ENCODE measurements at regions not wholly inside any gene's neighbourhood (a gene's known extent, or its start where the extent isn't known, plus 50 kb on each side); places are given as distances from the start of the nearest gene placed in this dataset.
A peak's percentile ranks its signal among the peaks of the same experiment; 100 is the strongest.

DNA sequence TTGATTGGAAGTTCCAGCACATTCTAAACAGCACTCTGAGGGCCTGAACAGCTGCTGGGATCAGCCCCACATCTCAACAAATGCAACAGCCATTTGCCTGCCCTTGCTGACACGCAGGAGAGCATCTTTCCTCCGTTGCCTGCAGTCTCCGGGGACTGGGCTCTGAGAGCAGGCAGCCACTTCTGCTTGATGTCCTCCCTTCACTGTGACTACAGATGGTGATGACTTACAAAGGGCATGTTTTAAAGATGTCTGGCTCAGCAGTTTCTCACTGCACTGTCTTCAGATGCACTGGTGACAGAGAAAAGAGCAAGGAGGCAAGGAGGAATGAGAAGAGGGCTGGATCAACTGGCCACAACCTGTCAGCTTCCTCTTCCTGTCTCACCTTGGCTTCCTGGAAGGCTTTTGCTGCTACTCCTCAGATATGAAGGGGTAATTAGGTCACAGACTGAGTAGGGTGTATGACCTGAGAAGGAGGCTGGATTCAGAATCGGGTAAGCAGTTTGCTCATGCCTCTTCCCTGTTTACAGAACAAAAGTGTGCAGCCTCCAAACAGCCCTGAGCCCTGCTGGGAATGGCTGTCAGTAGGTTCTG lies 143.5 kb upstream of the GHITM start:
- TF ChIP-seq, protein P1, sequence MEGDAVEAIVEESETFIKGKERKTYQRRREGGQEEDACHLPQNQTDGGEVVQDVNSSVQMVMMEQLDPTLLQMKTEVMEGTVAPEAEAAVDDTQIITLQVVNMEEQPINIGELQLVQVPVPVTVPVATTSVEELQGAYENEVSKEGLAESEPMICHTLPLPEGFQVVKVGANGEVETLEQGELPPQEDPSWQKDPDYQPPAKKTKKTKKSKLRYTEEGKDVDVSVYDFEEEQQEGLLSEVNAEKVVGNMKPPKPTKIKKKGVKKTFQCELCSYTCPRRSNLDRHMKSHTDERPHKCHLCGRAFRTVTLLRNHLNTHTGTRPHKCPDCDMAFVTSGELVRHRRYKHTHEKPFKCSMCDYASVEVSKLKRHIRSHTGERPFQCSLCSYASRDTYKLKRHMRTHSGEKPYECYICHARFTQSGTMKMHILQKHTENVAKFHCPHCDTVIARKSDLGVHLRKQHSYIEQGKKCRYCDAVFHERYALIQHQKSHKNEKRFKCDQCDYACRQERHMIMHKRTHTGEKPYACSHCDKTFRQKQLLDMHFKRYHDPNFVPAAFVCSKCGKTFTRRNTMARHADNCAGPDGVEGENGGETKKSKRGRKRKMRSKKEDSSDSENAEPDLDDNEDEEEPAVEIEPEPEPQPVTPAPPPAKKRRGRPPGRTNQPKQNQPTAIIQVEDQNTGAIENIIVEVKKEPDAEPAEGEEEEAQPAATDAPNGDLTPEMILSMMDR (IDR thresholded peaks at IDR 0.05; ENCODE audit: low read depth, low read length): no peak
- no peak overlapping the region for H3K4me3 ChIP-seq (ENCODE audit: low read depth, low read length)
- H3K9me3 ChIP-seq (ENCODE audit: severe bottlenecking): no peaks in the 10 kb centered on the region
- no peak for DNase-seq
- H3K36me3 ChIP-seq: no peaks in the 10 kb centered on the region
- H3K27ac ChIP-seq: no peak overlapping the region
- H3K27me3 ChIP-seq (ENCODE audit: insufficient read depth, low read depth, severe bottlenecking): no peaks in the 10 kb centered on the region

DNA sequence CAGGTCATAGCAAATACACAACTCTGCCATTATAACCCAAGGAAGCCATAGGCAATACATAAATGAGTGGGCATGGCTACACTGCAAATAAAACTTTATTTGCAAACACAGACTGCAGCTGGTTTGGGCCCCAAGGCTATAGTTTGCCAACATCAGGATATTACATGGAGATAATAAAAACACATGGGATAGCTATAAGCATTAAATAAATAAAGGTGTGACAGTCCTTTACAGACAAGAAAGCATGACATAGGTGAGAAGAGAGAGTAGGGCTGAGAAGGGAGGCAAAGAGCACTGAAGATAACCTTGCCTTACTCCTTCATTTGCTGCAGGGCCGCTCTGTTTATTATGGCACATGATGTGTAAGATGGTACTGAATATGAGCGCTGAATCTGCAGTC lies 135.1 kb upstream of the GHITM start:
- Histone ChIP-seq H3K27me3 (ENCODE audit: insufficient read depth, low read depth, severe bottlenecking) (no peaks in the 10 kb centered on the region), H3K36me3 (no peaks in the 10 kb centered on the region), H3K9me3 (ENCODE audit: severe bottlenecking) (no peaks in the 10 kb centered on the region), H3K4me3 (ENCODE audit: low read depth, low read length) (no peak overlapping the region), H3K27ac (no peak overlapping the region)
- TF ChIP-seq, protein P1 (IDR thresholded peaks at IDR 0.05; ENCODE audit: low read depth, low read length): no peak
- no peak for DNase-seq

DNA sequence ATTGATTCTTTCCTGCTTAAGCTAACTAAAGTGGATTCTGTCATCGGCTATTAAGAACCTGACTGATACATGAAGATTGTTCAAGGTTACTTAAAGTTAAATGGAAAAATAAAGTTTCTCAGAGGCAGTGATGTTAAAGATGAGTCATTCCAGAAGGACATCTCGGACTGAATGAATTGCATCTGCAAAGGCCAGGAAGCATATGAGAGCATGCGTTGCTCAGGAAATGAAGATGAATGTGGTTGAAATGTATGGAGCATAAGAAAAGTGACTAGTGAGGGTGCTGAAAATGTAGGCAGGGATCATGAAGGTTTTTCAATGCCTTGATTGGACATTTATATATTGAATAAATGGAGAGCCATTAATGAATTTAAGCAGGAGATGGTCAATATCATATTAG lies 133.9 kb upstream of the GHITM start:
- Histone ChIP-seq H3K27me3 (ENCODE audit: insufficient read depth, low read depth, severe bottlenecking) (no peaks in the 10 kb centered on the region), H3K4me3 (ENCODE audit: low read depth, low read length) (no peak overlapping the region), H3K9me3 (ENCODE audit: severe bottlenecking) (no peaks in the 10 kb centered on the region), H3K27ac (no peak overlapping the region), H3K36me3 (no peaks in the 10 kb centered on the region)
- TF ChIP-seq, protein P1 (IDR thresholded peaks at IDR 0.05; ENCODE audit: low read depth, low read length): no peak
- DNase-seq: no peak

GRCh38 chr10:84007482-84007881 lies 131.8 kb upstream of the GHITM start:
- DNase-seq: no peak
- H3K27ac ChIP-seq: no peak overlapping the region

GRCh38 chr10:84008878-84009277 lies 130.4 kb upstream of the GHITM start:
- no peak overlapping the region for H3K27ac ChIP-seq
- DNase-seq: peak; percentile 53

More at GRCh38 chr10:84007482-84007881, 131.8 kb upstream of the GHITM start:
- Histone ChIP-seq H3K4me3 (ENCODE audit: low read depth, low read length) (no peak overlapping the region), H3K36me3 (no peaks in the 10 kb centered on the region), H3K9me3 (ENCODE audit: severe bottlenecking) (no peaks in the 10 kb centered on the region), H3K27me3 (ENCODE audit: insufficient read depth, low read depth, severe bottlenecking) (no peaks in the 10 kb centered on the region)
- TF ChIP-seq, protein P1 (IDR thresholded peaks at IDR 0.05; ENCODE audit: low read depth, low read length): no peak

More at GRCh38 chr10:84008878-84009277, 130.4 kb upstream of the GHITM start:
- TF ChIP-seq, protein P1 (IDR thresholded peaks at IDR 0.05; ENCODE audit: low read depth, low read length): peak; percentile 81
- Histone ChIP-seq H3K36me3 (no peaks in the 10 kb centered on the region), H3K4me3 (ENCODE audit: low read depth, low read length) (no peak overlapping the region), H3K9me3 (ENCODE audit: severe bottlenecking) (no peaks in the 10 kb centered on the region), H3K27me3 (ENCODE audit: insufficient read depth, low read depth, severe bottlenecking) (no peaks in the 10 kb centered on the region)
